G401.6 (cell line): ENCODE measurements at regions not wholly inside any gene's neighbourhood (a gene's known extent, or its start where the extent isn't known, plus 50 kb on each side); places are given as distances from the start of the nearest gene placed in this dataset.

ENCODE experiments used
- FAIRE-seq: peaks from 2 replicates; lab custom pipeline; 2012; peaks lifted over from hg19 to GRCh38; lab: Jason Lieb, UNC

GRCh38 chr16:61320791-61321190 is 715.4 kb downstream of the CDH8 start:
- FAIRE-seq: no peak

- FAIRE-seq: no peak
Observed at GRCh38 chr16:61313931-61314330, 722.3 kb downstream of the CDH8 start.

- FAIRE-seq: no peak
Observed at GRCh38 chr16:61309386-61309785, 726.9 kb downstream of the CDH8 start.

GRCh38 chr16:61306204-61306603 is 730.0 kb downstream of the CDH8 start:
- no peak for FAIRE-seq

GRCh38 chr16:61296814-61297213 is 739.4 kb downstream of the CDH8 start:
- FAIRE-seq: no peak

- no peak for FAIRE-seq
Observed at GRCh38 chr16:61296305-61296704, 739.9 kb downstream of the CDH8 start.

GRCh38 chr16:61295311-61295710 is 740.9 kb downstream of the CDH8 start:
- FAIRE-seq: no peak

- no peak for FAIRE-seq
Observed at GRCh38 chr16:61289141-61289540, 747.1 kb downstream of the CDH8 start.

- FAIRE-seq: no peak
Observed at GRCh38 chr16:61277849-61278248, 758.4 kb downstream of the CDH8 start.

- FAIRE-seq: no peak
Observed at GRCh38 chr16:61274211-61274610, 762.0 kb downstream of the CDH8 start.

- FAIRE-seq: no peak
Observed at GRCh38 chr16:61270726-61271125, 765.5 kb downstream of the CDH8 start.

- no peak for FAIRE-seq
Observed at GRCh38 chr16:61263400-61263799, 772.8 kb downstream of the CDH8 start.

GRCh38 chr16:61261315-61261714 is 774.9 kb downstream of the CDH8 start:
- no peak for FAIRE-seq

GRCh38 chr16:61246592-61246991 is 789.6 kb downstream of the CDH8 start:
- FAIRE-seq: no peak

- no peak for FAIRE-seq
Observed at GRCh38 chr16:61243954-61244353, 792.3 kb downstream of the CDH8 start.

- FAIRE-seq: no peak
Observed at GRCh38 chr16:61237884-61238485, 798.3 kb downstream of the CDH8 start.

- FAIRE-seq: no peak
Observed at GRCh38 chr16:61233713-61234112, 802.5 kb downstream of the CDH8 start.

GRCh38 chr16:61228371-61228770 is 807.9 kb downstream of the CDH8 start:
- FAIRE-seq: no peak

GRCh38 chr16:61215605-61216004 is 820.6 kb downstream of the CDH8 start:
- no peak for FAIRE-seq

- FAIRE-seq: no peak
Observed at GRCh38 chr16:61214780-61215179, 821.5 kb downstream of the CDH8 start.

- FAIRE-seq: no peak
Observed at GRCh38 chr16:61210076-61210475, 826.2 kb downstream of the CDH8 start.

- no peak for FAIRE-seq
Observed at GRCh38 chr16:61195006-61195405, 841.2 kb downstream of the CDH8 start.

- FAIRE-seq: no peak
Observed at GRCh38 chr16:61194573-61194972, 841.7 kb downstream of the CDH8 start.

GRCh38 chr16:61182391-61182790 is 853.8 kb downstream of the CDH8 start:
- FAIRE-seq: no peak

- no peak for FAIRE-seq
Observed at GRCh38 chr16:61181982-61182381, 854.3 kb downstream of the CDH8 start.
